Neural cell (in vitro differentiated cells): ENCODE measurements at regions not wholly inside any gene's neighbourhood (a gene's known extent, or its start where the extent isn't known, plus 50 kb on each side); places are given as distances from the start of the nearest gene placed in this dataset.

Experiments used
- H2AFZ ChIP-seq: fragments of 200-600, 300-800 bp; sonication (generic), shearing (Covaris generic); 2 replicates; pipeline ENCODE4 v1.6.0; 2014; ENCODE audit warnings: low read depth, mild to moderate bottlenecking, antibody characterized with exemption, low read length, moderate library complexity
- H3F3A ChIP-seq: fragments of 200-600 bp; shearing (Covaris generic); 2 replicates; pipeline ENCODE4 v1.6.1; 2016; ENCODE audit warnings: mild to moderate bottlenecking, moderate library complexity, mixed read lengths, antibody characterized with exemption, low read length; ENCODE audit not compliant: insufficient read depth, poor library complexity, severe bottlenecking
- H3K27ac ChIP-seq: fragments of 200-600, 300-800 bp; sonication (generic), shearing (Covaris generic); 2 replicates; pipeline ENCODE4 v1.5.1; 2014; ENCODE audit warnings: mild to moderate bottlenecking, low read length, moderate library complexity
- H3K27me3 ChIP-seq: fragments of 300-800, 200-600 bp; sonication (generic), shearing (Covaris generic); 2 replicates; pipeline ENCODE4 v1.6.0; 2014; ENCODE audit warnings: mild to moderate bottlenecking, low read depth, low read length, moderate library complexity; ENCODE audit not compliant: insufficient read depth
- H3K36me3 ChIP-seq: fragments of 300-800, 200-600 bp; sonication (generic), shearing (Covaris generic); 2 replicates; pipeline ENCODE4 v1.5.1; 2014; ENCODE audit warnings: mild to moderate bottlenecking, antibody characterized with exemption, low read length, moderate library complexity; ENCODE audit not compliant: insufficient read depth
- H3K4me2 ChIP-seq: fragments of 300-800, 200-600 bp; sonication (generic), shearing (Covaris generic); 2 replicates; pipeline ENCODE4 v1.6.0; 2014; ENCODE audit warnings: mild to moderate bottlenecking, low read length
- H3K4me3 ChIP-seq: fragments of 300-800, 200-600 bp; sonication (generic), shearing (Covaris generic); 2 replicates; pipeline ENCODE4 v1.5.1; 2014; ENCODE audit warnings: mild to moderate bottlenecking, low read length, moderate library complexity
- H3K79me2 ChIP-seq: fragments of 200-600 bp; shearing (Covaris generic); replicated peaks from 2 replicates; pipeline ENCODE4 v1.6.0; 2014; ENCODE audit warnings: mild to moderate bottlenecking, low read length, moderate library complexity; ENCODE audit not compliant: insufficient read depth
- H3K9ac ChIP-seq: fragments of 300-800, 200-600 bp; sonication (generic), shearing (Covaris generic); 2 replicates; pipeline ENCODE4 v1.6.1; 2016; ENCODE audit warnings: mild to moderate bottlenecking, low read length, mixed read lengths
- H3K9me2 ChIP-seq: fragments of 200-600 bp; shearing (Covaris generic); 2 replicates; pipeline ENCODE4 v1.6.1; 2016; ENCODE audit warnings: mild to moderate bottlenecking, low read length, mixed read lengths; ENCODE audit not compliant: insufficient read depth
- H3K9me3 ChIP-seq: fragments of 200-600, 300-800 bp; sonication (generic), shearing (Covaris generic); 2 replicates; pipeline ENCODE4 v1.6.1; 2016; ENCODE audit warnings: mild to moderate bottlenecking, mixed run types, low read length, moderate library complexity, mixed read lengths
- H4K20me1 ChIP-seq: fragments of 200-600 bp; shearing (Covaris generic); 2 replicates; pipeline ENCODE4 v1.6.1; 2016; ENCODE audit warnings: mild to moderate bottlenecking, mixed run types; ENCODE audit not compliant: insufficient read depth
- CTCF ChIP-seq: fragments of 450-650 bp; IDR thresholded peaks from 2 replicates; pipeline ENCODE4 v1.5.1; 2014; ENCODE audit warnings: antibody characterized with exemption, mild to moderate bottlenecking, moderate library complexity; ENCODE audit not compliant: poor library complexity, severe bottlenecking
- EP300 ChIP-seq: fragments of 450-650 bp; conservative IDR thresholded peaks from 2 replicates; pipeline ENCODE4 v1.6.1; 2014; ENCODE audit warnings: antibody characterized with exemption, mild to moderate bottlenecking, moderate library complexity; ENCODE audit not compliant: poor library complexity, severe bottlenecking
- EZH2 ChIP-seq: fragments of 200-600, 300-800 bp; shearing (Covaris generic), sonication (generic); IDR thresholded peaks from 2 replicates; pipeline ENCODE4 v1.6.1; 2014; ENCODE audit warnings: antibody characterized with exemption, low read length, borderline replicate concordance, mild to moderate bottlenecking; ENCODE audit not compliant: insufficient read depth, poor library complexity, severe bottlenecking
- MXI1 ChIP-seq: fragments of 450-650 bp; conservative IDR thresholded peaks from 2 replicates; pipeline ENCODE4 v1.6.1; 2014; ENCODE audit warnings: antibody characterized with exemption, mild to moderate bottlenecking; ENCODE audit not compliant: poor library complexity, severe bottlenecking
- POLR2AphosphoS5 ChIP-seq: IDR thresholded peaks from 2 replicates; pipeline ENCODE4 v1.6.1; 2012
- RAD21 ChIP-seq: fragments of 450-650 bp; conservative IDR thresholded peaks from 2 replicates; pipeline ENCODE4 v1.6.1; 2014; ENCODE audit warnings: antibody characterized with exemption, mild to moderate bottlenecking, moderate library complexity
- REST ChIP-seq: IDR thresholded peaks from 2 replicates; pipeline ENCODE4 v1.6.1; 2012; ENCODE audit warnings: borderline replicate concordance
- SMC3 ChIP-seq: fragments of 450-650 bp; conservative IDR thresholded peaks from 2 replicates; pipeline ENCODE4 v1.6.1; 2014; ENCODE audit warnings: antibody characterized with exemption, mild to moderate bottlenecking, moderate library complexity; ENCODE audit not compliant: poor library complexity
- TAF1 ChIP-seq: IDR thresholded peaks from 2 replicates; pipeline ENCODE4 v1.6.1; 2012; ENCODE audit warnings: low read depth

GRCh38 chr10:120278069-120278468 lies 179.0 kb upstream of the PLPP4 start:
- no peaks in the 10 kb centered on the region for H3F3A ChIP-seq
- no peaks in the 10 kb centered on the region for H3K27me3 ChIP-seq
- no peak overlapping the region for H2AFZ ChIP-seq
- no peak overlapping the region for H3K4me3 ChIP-seq
- TF ChIP-seq RAD21: no peak
- TF ChIP-seq MXI1: no peak
- no peak for TF ChIP-seq TAF1
- TF ChIP-seq CTCF: no peak
- TF ChIP-seq POLR2AphosphoS5: no peak
- no peak for TF ChIP-seq SMC3
- no peak for TF ChIP-seq EP300
- TF ChIP-seq EZH2: no peak
- TF ChIP-seq REST: no peak
- no peaks in the 10 kb centered on the region for H3K36me3 ChIP-seq
- H3K9me3 ChIP-seq: no peaks in the 10 kb centered on the region
- no peak overlapping the region for H3K27ac ChIP-seq
- H3K9ac ChIP-seq: no peak overlapping the region
- H4K20me1 ChIP-seq: no peaks in the 10 kb centered on the region
- no peak overlapping the region for H3K4me2 ChIP-seq
- H3K79me2 ChIP-seq: no peaks in the 10 kb centered on the region
- no peaks in the 10 kb centered on the region for H3K9me2 ChIP-seq

DNA sequence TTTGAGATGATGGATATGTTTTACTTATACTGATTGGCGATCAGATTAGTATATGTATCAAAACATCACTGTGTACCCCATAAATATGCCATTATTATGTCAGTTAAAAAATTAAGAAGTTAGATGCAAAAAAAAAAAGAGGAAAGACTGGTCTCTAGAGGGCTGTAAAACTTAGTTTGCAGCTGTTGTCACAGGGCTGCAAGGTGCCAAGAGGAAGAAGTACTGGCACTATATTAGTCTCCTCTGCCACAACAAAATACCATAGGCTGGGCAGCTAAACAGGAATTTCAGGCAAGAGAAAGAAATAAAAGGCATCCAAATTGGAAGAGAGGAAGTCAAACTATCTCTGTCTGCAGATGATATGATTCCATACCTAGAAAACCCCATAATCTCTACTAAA lies 177.8 kb upstream of the PLPP4 start:
- H3K27ac ChIP-seq: no peak overlapping the region
- no peaks in the 10 kb centered on the region for H3K27me3 ChIP-seq
- no peak overlapping the region for H3K9ac ChIP-seq
- no peaks in the 10 kb centered on the region for H4K20me1 ChIP-seq
- H2AFZ ChIP-seq: no peak overlapping the region
- no peaks in the 10 kb centered on the region for H3K36me3 ChIP-seq
- H3K4me2 ChIP-seq: no peak overlapping the region
- no peak overlapping the region for H3K4me3 ChIP-seq
- H3K79me2 ChIP-seq: no peaks in the 10 kb centered on the region
- TF ChIP-seq TAF1: no peak
- TF ChIP-seq REST: no peak
- no peak for TF ChIP-seq CTCF
- no peak for TF ChIP-seq EZH2
- no peak for TF ChIP-seq RAD21
- no peak for TF ChIP-seq POLR2AphosphoS5
- TF ChIP-seq SMC3: no peak
- TF ChIP-seq EP300: no peak
- no peaks in the 10 kb centered on the region for H3K9me2 ChIP-seq
- no peaks in the 10 kb centered on the region for H3F3A ChIP-seq
- H3K9me3 ChIP-seq: no peaks in the 10 kb centered on the region
